Aorta (tissue), 5 donors: ENCODE measurements at regions not wholly inside any gene's neighbourhood (a gene's known extent, or its start where the extent isn't known, plus 50 kb on each side); places are given as distances from the start of the nearest gene placed in this dataset.

Experiments used
- ATAC-seq: fragments of 200-7000 bp; cut with Tn5 transposase; one replicate; pipeline ENCODE4 v1.9.1; 2022; ENCODE audit warnings: moderate library complexity; ENCODE audit not compliant: low FRiP score
- DNase-seq, 2 donors: peaks; one replicate each; pipeline ENCODE4 v3.0.0-alpha.2; 2020
- H3K27ac ChIP-seq, 2 donors: one replicate each; pipeline ENCODE4 v1.5.1; 2013; ENCODE audit warnings: low read length in 2 of 2, mild to moderate bottlenecking in 2 of 2, moderate library complexity in 2 of 2, control low read depth in 1 of 2, inconsistent platforms in 1 of 2, low read depth in 1 of 2
- H3K27me3 ChIP-seq, 2 donors: one replicate each; pipeline ENCODE4 v1.6.1; 2013; ENCODE audit warnings: control low read depth in 1 of 2, low read length in 1 of 2, mild to moderate bottlenecking in 1 of 2, moderate library complexity in 1 of 2; ENCODE audit not compliant: insufficient read depth in 2 of 2, control insufficient read depth in 1 of 2
- H3K36me3 ChIP-seq, 2 donors: one replicate each; pipeline ENCODE4 v1.6.1; 2013; ENCODE audit warnings: control low read depth in 1 of 2, low read length in 1 of 2, mild to moderate bottlenecking in 1 of 2; ENCODE audit not compliant: insufficient read depth in 2 of 2, control insufficient read depth in 1 of 2
- H3K4me1 ChIP-seq, 2 donors: one replicate each; pipeline ENCODE4 v1.6.1; 2013; ENCODE audit warnings: low read length in 2 of 2, control low read depth in 1 of 2, mild to moderate bottlenecking in 1 of 2, moderate library complexity in 1 of 2; ENCODE audit not compliant: insufficient read depth in 2 of 2, control insufficient read depth in 1 of 2
- H3K4me3 ChIP-seq, 2 donors: one replicate each; pipeline ENCODE4 v1.5.1; 2013; ENCODE audit warnings: low read length in 2 of 2, control low read depth in 1 of 2, mild to moderate bottlenecking in 1 of 2
- H3K9me3 ChIP-seq: one replicate; pipeline ENCODE4 v1.6.1; 2013; ENCODE audit warnings: mild to moderate bottlenecking, low read length; ENCODE audit not compliant: control insufficient read depth
- WGBS, 2 donors: extraction: QIAGEN DNeasy Blood & Tissue Kit; methylation state at CpG; one replicate each; pipeline ENCODE4 v1.1.7; 2013; 5-methylcytosine and 5-hydroxymethylcytosine counted together
- intact Hi-C, 2 donors: fragments of 100-400 bp; cut with DNase I; formaldehyde crosslinking; loops; one replicate each; pipeline versions ENCODE4 v1.14.2 to v1.15.0; 2022
- donor health status: healthy with polysubstance abuse.
- donor health status: Bipolar disorder and iron deficiency.
- donor health status: DM: no; HTN: no; CAD: no.
- donor health status: DM: no; HTN: no; CAD: no.
- donor health status: DM: yes; HTN: yes; CAD: no.

GRCh38 chr1:4960782-4961475 is 306.5 kb downstream of the AJAP1 start:
- no peaks in the 10 kb centered on the region for H3K27me3 ChIP-seq
- H3K4me3 ChIP-seq: no peak overlapping the region
- H3K36me3 ChIP-seq: no peaks in the 10 kb centered on the region
- no peak overlapping the region for H3K27ac ChIP-seq
- no peaks in the 10 kb centered on the region for H3K9me3 ChIP-seq
- WGBS, 2 donors: 69 to 70% methylated on average over 16 of the region's 16 CpGs
- DNase-seq (no peak), ATAC-seq (no peak)
- H3K4me1 ChIP-seq: no peaks in the 10 kb centered on the region
- intact Hi-C loops: no loop called here

- DNase-seq: no peak
- H3K27me3 ChIP-seq: no peaks in the 10 kb centered on the region
- no peak overlapping the region for H3K27ac ChIP-seq
- 82 to 83% methylated on average over 9 of the region's 9 CpGs for WGBS, 2 donors
- no peaks in the 10 kb centered on the region for H3K36me3 ChIP-seq
- H3K9me3 ChIP-seq: no peaks in the 10 kb centered on the region
- H3K4me1 ChIP-seq: no peaks in the 10 kb centered on the region
- no peak for ATAC-seq
- H3K4me3 ChIP-seq: no peak overlapping the region
- intact Hi-C loops: no loop called here
Measured at GRCh38 chr1:4960336-4960735, 305.9 kb downstream of the AJAP1 start.

- Histone ChIP-seq H3K27me3 (no peaks in the 10 kb centered on the region), H3K9me3 (no peaks in the 10 kb centered on the region), H3K4me1 (no peaks in the 10 kb centered on the region), H3K27ac (no peak overlapping the region), H3K4me3 (no peak overlapping the region), H3K36me3 (no peaks in the 10 kb centered on the region)
- intact Hi-C loops: no loop called here
- WGBS, 2 donors: 84 to 85% methylated on average over 6 of the region's 6 CpGs
- DNase-seq (no peak), ATAC-seq (no peak)
Measured at GRCh38 chr1:4959216-4959615, 304.8 kb downstream of the AJAP1 start.

- DNase-seq (no peak), ATAC-seq (no peak)
- Histone ChIP-seq H3K4me3 (no peak overlapping the region), H3K4me1 (no peaks in the 10 kb centered on the region), H3K27me3 (no peaks in the 10 kb centered on the region), H3K27ac (no peak overlapping the region), H3K9me3 (no peaks in the 10 kb centered on the region), H3K36me3 (no peaks in the 10 kb centered on the region)
- WGBS, 2 donors: 88 to 93% methylated on average over 4 of the region's 4 CpGs
- intact Hi-C loops: no loop called here
Measured at GRCh38 chr1:4957027-4957426, 302.6 kb downstream of the AJAP1 start.

GRCh38 chr1:4954392-4954791 is 300.0 kb downstream of the AJAP1 start:
- no peaks in the 10 kb centered on the region for H3K27me3 ChIP-seq
- H3K27ac ChIP-seq: no peak overlapping the region
- ATAC-seq: no peak

GRCh38 chr1:4951601-4952000 is 297.2 kb downstream of the AJAP1 start:
- Histone ChIP-seq H3K36me3 (no peaks in the 10 kb centered on the region), H3K27ac (no peak overlapping the region), H3K27me3 (no peaks in the 10 kb centered on the region), H3K9me3 (peaks cover 5% of the 10 kb centered on the region), H3K4me3 (no peak overlapping the region), H3K4me1 (no peaks in the 10 kb centered on the region)
- 79 to 80% methylated on average over 8 of the region's 8 CpGs for WGBS, 2 donors
- no peak for DNase-seq
- no peak for ATAC-seq
- intact Hi-C loops: no loop called here

More at GRCh38 chr1:4954392-4954791, 300.0 kb downstream of the AJAP1 start:
- Histone ChIP-seq H3K9me3 (peaks cover 5% of the 10 kb centered on the region), H3K36me3 (no peaks in the 10 kb centered on the region), H3K4me3 (no peak overlapping the region), H3K4me1 (no peaks in the 10 kb centered on the region)
- intact Hi-C loops: no loop called here
- DNase-seq: no peak

GRCh38 chr1:4946343-4946742 is 291.9 kb downstream of the AJAP1 start:
- WGBS, 2 donors: 87 to 92% methylated on average over 5 of the region's 5 CpGs
- ATAC-seq (no peak), DNase-seq (no peak)
- Histone ChIP-seq H3K27me3 (no peaks in the 10 kb centered on the region), H3K9me3 (peaks cover 2% of the 10 kb centered on the region), H3K4me1 (peaks cover 0 to 2% of the 10 kb centered on the region in 2 donors), H3K36me3 (no peaks in the 10 kb centered on the region), H3K4me3 (no peak overlapping the region), H3K27ac (no peak overlapping the region)
- intact Hi-C loops: no loop called here

GRCh38 chr1:4944911-4945310 is 290.5 kb downstream of the AJAP1 start:
- intact Hi-C loops: no loop called here
- no peak overlapping the region for H3K27ac ChIP-seq

GRCh38 chr1:4944072-4944471 is 289.7 kb downstream of the AJAP1 start:
- WGBS, 2 donors: 52 to 57% methylated on average over 5 of the region's 5 CpGs
- no peaks in the 10 kb centered on the region for H3K36me3 ChIP-seq
- no peak for DNase-seq

More at GRCh38 chr1:4944911-4945310, 290.5 kb downstream of the AJAP1 start:
- no peaks in the 10 kb centered on the region for H3K36me3 ChIP-seq
- no peak overlapping the region for H3K4me3 ChIP-seq
- no peaks in the 10 kb centered on the region for H3K9me3 ChIP-seq
- WGBS, 2 donors: 63 to 70% methylated on average over 9 of the region's 9 CpGs
- DNase-seq (no peak), ATAC-seq (no peak)
- no peaks in the 10 kb centered on the region for H3K27me3 ChIP-seq
- H3K4me1 ChIP-seq: peaks cover 0 to 2% of the 10 kb centered on the region in 2 donors

More at GRCh38 chr1:4944072-4944471, 289.7 kb downstream of the AJAP1 start:
- Histone ChIP-seq H3K4me3 (no peak overlapping the region), H3K27me3 (no peaks in the 10 kb centered on the region), H3K27ac (no peak overlapping the region), H3K9me3 (no peaks in the 10 kb centered on the region), H3K4me1 (peaks cover 0 to 2% of the 10 kb centered on the region in 2 donors)
- ATAC-seq: no peak
- intact Hi-C loops: no loop called here
